Spleen (tissue), 7 donors: ENCODE measurements at regions not wholly inside any gene's neighbourhood (a gene's known extent, or its start where the extent isn't known, plus 50 kb on each side); places are given as distances from the start of the nearest gene placed in this dataset.
A peak's percentile ranks its signal among the peaks of the same experiment; 100 is the strongest.

Experiments
- CTCF ChIP-seq, 11 experiments: fragments of 200-600 bp in 7 of 11; fragments of 450-650 bp in 4 of 11; sonication (generic) in 4 of 11; IDR thresholded peaks in 8 of 11; conservative IDR thresholded peaks in 3 of 11; 1 replicate in 7 of 11; 2 replicates in 4 of 11; pipeline versions ENCODE4 v1.4.0 to v1.8.0; 2016 to 2021; ENCODE audit warnings: antibody characterized with exemption in 11 of 11, inconsistent platforms in 4 of 11, mild to moderate bottlenecking in 1 of 11
- POLR2A ChIP-seq, 3 donors: fragments of 450-650 bp; IDR thresholded peaks; one replicate each; pipeline ENCODE4 v1.5.1; 2017; ENCODE audit warnings: antibody characterized with exemption in 3 of 3, mild to moderate bottlenecking in 1 of 3
- POLR2AphosphoS5 ChIP-seq, 3 donors: sonication (generic); formaldehyde crosslinking; IDR thresholded peaks; one replicate each; pipeline ENCODE4 v1.5.1; 2017; ENCODE audit warnings: antibody characterized with exemption in 3 of 3
- donor health status: DM: no; HTN: no; CAD: no; lungs with moderate emphysema.
- donor health status: DM: no; HTN: no; CAD: no.
- donor health status: DM: no; HTN: no; CAD: no.

- TF ChIP-seq CTCF (IDR thresholded peaks at IDR 0.05 in 8 of 11, conservative IDR thresholded peaks at IDR 0.05 in 3 of 11) (peak in 10 of 11 experiments; percentile 63 to 90 (median 79)), POLR2A (IDR thresholded peaks at IDR 0.05) (no peak), POLR2AphosphoS5 (IDR thresholded peaks at IDR 0.05) (no peak)
Measured at GRCh38 chr21:38159355-38159754, 97.4 kb upstream of the KCNJ15 start.
